ENCODE measurements at regions not wholly inside any gene's neighbourhood (a gene's known extent, or its start where the extent isn't known, plus 50 kb on each side); places are given as distances from the start of the nearest gene placed in this dataset.

DNA sequence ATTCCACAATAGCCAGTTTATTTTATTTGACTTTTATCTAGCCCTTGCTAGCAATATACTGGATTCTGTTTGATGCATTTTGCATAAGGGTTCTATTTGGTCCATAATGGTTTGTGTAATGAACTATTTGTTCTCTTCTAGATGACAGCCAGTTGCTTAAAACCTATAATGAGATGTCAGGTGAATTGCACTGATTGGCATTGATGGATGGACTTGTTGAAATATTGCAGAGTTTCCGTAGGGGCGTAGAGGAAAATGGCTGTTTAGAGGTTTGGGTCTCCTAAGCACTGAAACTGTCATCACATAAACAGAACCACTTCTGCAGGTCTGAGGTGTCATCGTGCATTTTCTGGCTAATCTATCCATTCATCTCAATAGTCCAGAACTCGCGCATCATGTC is 124.9 kb upstream of the HDAC9 start:
- DNase-seq: no peak

DNA sequence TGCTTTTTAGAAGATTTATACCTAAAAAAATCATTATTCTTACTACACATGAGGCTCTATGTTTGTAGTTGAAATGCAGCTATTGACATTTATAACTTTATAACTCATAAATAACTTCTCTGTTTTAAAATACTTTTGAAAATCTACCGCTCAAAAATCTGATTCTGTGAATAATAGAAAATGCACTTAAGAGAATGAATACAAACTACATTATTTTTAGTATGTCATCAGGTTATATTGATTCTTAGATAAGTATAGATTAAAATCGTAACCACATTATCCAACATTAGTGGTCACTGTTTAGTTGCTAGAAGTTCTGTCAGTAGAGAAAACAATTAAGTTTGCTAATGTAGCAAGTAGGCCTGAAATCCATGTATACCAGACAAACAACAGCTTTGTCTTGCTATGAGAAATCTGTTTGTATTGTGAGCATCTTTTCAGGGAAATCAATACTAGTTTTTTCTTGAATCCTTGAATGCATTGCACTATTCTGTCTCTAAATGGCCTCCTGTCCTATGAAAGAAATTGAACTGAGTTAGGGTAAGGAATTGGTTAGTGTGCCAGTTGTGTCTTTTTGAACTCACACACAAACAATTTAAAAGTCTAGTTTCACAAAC is 116.5 kb upstream of the HDAC9 start:
- DNase-seq: no peak

DNA sequence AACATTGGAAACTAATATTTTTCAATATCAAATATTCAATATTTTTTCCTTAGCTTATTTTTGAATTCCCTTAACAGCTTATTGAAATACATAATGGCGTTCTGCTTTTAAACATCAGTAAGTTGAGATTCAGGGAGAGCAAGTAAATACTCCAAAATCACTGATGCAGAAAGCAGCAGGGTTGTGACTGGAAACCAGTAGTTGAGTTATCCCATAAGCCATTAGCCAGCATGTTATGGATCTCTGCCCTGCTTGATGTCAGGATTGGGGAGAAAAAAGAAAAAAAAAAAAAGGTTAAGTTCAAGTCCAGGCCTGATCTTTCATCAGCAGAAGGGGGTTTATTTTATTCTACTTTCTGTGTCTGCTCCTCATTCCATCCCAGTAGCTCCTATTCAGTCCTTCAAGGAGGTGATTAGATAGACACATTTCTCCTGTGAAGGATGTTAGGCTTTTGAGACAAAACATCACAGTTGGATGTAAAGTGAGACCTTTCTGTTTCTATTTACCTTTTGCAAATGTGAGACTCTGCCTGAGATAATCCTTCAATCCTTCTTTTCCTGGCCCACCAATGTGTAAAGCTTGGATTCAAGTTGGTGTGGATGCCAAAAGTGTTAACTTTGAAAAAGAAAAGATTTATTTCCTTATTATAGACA is 110.9 kb upstream of the HDAC9 start:
- no peak for DNase-seq

DNA sequence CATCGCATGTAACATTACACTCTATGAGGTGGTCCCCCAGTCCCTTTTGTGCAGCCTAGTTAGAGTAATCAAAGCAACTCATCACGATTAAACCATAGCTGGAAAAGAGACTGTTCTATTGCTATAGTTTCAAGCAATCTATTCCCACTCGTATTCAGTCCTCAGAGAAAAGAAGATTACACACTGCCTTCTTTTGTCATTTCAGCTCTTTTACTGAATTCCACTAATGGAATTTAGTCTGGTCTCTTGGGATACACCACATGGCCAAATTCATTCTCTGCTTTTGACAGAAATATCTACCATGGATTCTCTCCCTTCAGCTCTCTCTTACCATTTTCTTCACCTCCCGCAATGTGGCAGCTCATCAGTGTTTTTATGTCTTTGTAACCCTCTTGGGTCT is 108.9 kb upstream of the HDAC9 start:
- no peak for DNase-seq

DNA sequence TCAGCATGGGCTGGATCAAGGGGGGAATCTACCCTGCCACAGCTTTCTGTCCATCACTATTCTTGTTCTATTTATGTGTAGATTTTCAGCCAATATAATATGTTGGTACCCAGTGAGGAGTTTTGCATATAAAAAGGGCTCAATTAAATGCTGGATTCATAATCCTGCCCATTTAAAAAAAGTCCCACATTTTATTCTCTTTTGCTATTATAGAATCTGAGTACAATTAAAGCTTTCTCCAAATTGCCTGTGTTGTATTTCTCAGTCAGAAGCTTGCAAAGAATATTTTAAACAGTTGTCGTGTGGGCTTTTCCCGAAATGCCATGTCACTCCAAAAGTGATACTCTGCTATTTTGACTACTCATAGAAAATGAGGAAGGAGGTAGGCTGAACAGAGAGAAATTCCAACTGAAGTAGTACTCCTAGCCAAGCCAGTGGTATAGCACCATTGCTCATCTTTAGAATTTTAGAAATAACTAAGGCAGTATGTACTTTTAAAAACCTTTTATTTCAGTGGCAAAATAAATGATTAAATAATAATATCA is 108.3 kb upstream of the HDAC9 start:
- no peak for DNase-seq

DNA sequence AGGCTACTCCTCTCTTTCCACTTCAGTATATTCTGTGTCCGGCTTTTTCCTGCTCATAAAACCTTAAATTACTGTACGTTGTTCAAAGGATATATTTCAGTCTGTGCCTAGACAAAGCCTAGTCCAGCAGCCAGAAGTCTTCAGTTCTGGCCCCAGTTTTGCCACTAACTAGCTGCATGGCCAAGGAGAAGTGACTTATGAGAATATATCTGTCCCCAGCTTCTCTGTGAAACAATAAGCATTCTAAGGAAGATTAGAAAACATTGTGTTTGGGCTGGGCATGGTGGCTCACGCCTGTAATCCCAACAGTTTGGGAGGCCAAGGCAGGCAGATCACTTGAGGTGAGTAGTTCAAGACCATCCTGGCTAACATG is 105.0 kb upstream of the HDAC9 start:
- DNase-seq: no peak

DNA sequence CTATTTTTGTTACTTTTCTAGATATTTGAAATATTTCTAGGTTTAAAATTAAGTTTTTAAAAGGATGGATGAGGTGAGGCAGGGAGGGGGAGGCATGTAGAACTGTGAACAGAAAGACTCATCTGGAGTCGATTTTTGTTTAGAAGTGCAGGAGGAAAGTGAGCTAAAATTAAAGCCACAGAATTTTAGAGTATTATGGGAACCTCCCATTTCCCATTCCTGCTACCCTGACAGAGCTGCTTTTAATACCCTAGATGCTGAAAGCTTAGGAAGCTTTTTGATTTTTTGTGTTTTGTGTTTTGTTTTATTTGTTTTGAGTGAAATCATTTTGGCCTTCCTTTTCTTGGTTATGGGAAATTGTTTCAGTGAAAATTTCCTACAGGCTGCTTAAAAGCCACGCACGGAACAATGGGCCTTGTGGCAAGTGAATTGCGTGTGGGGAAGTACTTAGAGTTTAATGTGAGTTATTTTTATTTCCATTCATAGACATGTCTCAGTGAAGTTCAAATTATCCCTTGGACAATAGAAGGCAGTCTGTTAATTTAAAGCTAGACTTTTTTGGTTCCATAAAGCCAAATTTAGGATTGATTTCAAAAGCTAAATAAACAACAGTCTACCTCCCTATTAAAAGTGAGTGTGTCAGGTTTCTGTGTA is 102.0 kb upstream of the HDAC9 start:
- DNase-seq: no peak

DNA sequence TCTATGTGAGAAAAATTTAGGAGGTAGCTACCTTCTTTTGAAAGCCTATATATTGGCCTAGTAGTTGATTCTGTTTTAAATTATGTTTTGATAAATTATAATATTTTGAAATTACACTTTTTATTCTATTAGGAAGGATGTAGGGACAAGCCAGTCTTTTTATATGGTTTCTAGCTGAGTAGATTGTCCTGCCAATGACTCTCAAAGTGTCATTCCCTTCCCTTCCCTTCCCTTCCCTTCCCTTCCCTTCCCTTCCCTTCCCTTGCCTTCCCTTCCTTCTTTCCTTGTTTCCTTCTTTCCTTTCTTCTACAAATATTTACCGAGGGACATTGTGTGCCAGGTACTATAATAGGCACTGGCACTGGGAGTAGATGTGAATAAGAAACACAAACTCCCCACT is 99.7 kb upstream of the HDAC9 start:
- no peak for DNase-seq

DNA sequence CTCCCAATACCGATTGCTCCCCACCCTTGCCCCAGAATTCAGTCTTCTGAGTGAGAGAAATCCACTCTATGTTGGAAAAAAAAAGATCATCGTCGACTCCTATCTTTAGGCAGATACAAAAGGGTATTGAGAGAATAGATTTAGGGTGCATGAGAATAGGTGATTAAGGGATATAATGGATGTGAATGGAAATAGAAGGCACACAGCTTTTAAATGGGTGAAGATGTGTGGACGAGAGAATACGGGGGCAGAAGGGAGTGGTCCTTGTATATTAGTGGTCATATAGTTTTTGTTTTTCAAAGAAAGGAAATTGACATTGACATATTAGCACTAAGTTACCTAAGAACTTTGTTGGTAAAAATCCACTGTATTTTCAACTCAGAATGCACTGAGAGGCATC is 98.6 kb upstream of the HDAC9 start:
- no peak for DNase-seq

DNA sequence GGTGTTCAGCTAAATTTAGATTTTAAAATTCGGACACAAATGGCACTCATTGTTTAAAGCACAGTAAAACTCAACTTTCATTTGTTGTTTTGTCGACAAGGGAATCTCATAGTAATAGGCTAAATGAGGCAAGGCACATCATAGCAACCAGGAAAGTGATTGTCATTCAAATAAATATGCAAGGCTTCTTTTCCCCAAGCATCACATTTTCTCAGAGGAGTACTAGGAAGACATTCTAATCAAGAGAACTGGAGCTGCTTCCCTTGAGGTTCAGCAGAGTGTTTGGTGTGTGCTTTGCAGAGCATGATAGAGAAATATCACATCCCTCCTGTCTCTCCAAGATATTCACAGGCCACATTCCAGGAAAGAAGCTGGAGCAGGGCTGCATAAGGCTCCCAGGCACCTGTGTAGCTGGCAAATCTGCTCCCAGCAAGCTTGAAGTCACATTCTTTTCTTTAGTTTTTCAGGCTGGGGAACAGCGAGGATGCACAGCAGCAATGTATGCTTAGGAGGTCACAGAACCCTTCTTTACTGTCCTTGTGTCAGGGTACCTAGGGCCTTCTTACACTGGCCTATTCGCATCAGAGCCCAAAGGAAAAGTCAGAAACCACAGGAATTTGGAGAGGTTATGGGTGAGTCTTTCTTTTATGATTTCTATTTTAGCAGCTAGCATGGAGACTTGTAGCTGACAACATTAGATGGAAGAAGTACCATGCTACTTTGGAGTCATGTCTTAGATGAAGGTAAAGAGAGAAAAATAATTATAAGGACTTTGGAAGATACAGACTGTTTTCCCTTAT is 95.9 kb upstream of the HDAC9 start:
- DNase-seq: no peak

DNA sequence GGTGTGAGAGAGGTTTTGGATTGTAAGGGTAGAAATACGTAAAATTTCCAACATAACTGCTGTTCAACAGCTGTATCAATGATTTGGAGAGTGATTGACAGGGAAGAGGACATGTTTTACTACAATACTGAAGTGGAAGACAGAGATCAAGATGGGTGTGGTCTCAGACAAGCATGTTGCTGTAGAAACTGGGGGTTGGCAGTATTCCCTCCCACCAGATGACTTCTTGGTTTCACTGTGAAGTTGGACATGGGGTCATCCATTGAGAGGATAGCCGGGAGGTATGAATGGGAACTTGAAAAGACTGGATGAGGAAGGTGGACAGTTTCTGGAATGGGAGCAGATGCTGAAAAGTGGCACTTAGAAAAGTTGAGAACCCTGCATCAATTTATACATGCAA is 95.3 kb upstream of the HDAC9 start:
- DNase-seq: no peak

DNA sequence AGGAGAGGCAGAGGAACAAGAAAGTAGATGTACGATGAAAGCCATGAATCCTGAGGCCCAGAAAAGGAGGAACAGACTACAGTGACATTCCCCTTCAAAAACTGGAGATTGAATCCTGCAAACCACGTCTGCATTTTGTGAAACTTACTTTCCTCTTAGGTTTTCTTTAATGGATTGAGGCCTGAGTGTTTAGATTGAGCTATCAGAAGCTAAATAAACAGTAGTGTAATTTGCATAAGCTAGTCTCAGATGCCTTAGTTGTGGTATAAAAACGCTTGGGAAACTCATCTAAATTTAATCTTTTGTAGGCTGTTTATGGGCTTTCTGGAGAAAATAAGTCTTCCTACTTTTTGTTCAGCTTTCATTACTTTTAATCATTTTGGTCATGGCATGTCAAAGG is 94.8 kb upstream of the HDAC9 start:
- DNase-seq: no peak

DNA sequence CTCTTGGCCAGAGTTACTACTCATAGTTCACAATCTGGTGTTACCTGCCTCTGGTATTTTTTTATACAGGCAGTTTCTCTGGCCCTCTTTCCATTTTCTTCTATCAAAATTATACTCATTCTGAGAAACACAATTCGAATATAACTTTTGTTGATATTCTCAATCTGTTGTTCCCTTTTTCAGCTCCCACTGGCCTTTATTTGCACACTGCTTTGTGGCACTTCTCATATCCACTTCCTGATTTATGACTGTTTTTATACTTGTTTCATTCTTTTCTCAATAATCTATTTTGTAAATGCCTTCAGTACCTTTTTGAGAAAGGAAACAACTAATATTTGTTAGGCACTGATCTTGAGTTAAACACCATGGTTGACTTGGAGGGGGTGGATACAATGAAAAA is 93.8 kb upstream of the HDAC9 start:
- DNase-seq: no peak

DNA sequence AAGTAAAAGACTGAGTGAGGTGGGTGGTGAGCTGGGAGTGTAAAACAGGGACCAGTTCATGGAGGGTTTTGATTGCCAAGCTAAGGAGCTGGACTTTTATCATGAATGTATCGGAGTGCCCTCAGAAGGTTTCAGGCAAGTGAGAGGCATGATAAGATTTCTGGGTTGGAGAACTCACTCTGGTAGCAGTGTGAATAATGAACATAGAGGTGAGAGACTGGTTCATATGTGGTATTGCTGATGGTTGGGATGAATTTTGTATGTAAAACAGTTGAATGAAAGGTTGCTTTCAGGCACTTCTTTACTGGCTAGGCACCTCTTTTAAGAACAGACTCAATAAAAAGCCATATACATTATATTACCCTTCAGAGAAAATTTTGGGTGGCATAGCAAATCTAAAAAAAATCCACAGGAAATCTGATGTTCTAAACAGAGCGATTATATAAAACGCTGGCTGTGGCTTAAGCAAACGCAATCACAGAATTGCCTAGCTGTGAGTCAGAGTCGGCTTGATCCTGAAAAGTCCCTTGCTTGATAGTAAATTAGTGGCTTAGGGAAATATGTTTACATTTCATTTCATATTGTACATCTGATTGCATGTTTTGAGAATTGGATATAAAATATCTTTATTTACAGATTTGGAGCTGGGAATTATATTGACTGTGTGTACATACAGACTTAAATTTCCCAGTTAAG is 92.9 kb upstream of the HDAC9 start:
- DNase-seq: no peak

DNA sequence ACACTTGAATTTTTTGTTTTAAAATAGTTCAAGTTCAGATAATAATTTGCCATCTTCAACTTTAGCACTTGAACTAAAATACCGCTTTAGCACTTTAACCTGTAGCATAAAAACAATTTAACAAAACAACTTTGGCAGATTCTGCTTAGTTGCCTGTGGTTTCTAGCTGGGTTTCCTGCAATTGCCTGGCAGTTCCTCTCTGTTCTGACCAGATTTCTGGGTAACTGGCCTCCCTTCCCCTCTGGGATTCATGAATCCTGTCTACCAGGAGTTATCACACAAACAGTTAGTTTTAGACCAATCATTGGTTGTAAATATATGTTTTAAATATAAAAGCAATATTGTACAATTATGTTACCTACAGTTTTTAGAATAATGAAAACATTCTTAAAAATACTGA is 89.8 kb upstream of the HDAC9 start:
- no peak for DNase-seq

DNA sequence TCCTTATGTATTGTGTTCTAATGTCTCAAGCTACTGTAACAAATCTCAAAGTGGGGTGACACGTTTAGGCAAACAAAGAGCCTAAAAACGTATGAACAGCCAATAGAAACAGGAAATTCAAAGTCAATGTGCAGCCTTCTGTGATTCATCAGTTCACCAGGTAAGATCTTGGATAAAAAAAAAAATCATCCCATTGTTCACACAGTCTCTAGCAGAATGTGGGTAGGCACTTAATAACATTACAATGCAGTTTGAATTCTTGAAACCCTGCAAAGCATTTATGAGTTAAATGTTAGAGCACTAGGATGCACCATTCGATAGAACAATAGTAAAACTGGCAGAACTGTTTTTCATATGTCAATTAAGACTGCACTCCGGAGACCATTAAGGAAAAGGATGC is 88.2 kb upstream of the HDAC9 start:
- no peak for DNase-seq

DNA sequence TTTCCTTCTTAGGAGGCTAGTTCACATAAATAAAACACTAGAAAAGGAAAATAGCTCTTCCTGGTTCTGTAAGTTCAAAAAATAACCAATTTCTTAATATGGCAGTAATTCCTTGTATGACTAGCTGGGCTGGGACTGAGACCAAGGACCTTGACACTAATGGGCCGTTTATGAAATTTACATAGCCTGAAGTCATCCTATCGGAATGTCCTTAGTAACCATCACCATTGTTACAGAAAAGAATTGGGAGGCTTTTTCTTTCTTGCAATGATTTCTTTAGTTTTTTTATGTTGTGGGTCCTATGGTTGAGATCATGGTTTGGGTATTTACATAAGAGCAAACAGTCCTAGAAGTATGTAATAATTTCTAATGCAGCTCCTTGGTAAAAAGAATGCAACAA is 87.1 kb upstream of the HDAC9 start:
- no peak for DNase-seq

DNA sequence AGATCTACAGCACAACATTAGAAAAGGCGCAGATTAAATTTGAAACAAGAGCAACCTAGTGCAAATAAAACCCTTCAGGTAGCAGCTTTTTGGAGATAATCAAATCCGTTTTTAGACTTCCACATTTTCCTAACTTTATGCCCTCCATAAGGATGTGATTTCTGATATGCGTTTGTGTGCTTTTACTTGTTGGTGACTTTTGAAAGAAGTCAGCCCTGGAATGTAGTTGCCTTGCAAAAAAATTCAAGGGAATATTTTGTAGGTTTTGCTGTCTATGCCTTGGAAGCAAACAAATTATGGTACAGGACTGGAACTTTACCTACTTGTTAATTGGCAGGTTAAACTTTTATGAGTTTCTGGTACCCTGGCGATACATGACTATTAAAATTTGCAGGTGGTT is 86.7 kb upstream of the HDAC9 start:
- no peak for DNase-seq

DNA sequence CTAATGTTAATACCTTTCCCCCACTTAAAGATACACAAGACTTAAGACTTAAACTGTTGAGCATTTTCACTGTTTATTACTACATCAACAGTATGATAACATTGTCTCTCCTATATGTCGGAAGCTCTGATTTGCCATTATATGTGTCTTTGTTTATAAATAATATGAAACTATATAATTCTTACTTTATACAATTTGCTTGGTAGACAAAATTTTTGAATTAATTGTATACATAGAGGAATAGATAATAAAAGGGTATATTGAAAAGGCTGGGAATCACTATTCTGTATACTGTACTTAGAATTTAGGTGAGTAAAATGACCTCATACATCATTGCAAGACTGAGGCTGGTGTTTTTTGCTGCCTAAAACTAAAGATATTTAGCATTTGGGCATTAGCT is 82.1 kb upstream of the HDAC9 start:
- no peak for DNase-seq

DNA sequence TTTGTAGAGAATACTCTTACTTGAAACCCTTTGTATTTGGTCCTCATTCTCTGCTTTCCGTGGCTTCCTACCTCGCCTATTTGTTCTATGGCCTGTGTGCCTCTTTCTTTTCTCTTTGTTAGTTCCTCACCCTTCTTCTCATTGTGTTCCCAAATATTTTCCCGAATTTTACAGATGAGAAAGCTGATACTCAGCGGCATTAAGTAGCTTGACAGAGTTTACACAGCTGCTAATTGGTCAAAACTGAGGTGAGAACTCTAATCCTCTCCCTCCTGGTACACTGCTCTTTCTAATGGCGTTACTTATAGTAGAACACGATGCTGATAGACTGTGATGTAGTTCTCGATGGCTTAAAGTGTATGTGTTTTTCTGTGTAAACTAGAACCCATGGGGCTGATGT is 80.7 kb upstream of the HDAC9 start:
- no peak for DNase-seq

DNA sequence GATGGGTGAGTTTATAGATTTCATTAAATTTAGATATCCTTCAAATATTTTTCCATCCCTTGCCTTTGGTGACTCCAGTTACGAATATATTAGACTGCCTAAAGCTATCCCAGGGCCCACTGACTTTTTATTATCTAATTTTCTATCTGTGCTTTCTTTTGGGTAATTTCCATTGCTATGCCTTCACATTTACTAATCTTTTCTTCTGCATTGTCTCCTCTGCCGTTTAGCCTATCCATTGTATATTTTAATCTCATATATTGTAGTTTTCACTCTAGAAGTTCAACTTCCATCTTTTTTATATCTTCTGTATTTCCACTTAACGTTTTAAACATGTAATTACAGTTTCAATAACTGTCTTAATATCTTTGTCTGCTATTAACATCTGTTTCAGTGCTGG is 78.6 kb upstream of the HDAC9 start:
- no peak for DNase-seq

DNA sequence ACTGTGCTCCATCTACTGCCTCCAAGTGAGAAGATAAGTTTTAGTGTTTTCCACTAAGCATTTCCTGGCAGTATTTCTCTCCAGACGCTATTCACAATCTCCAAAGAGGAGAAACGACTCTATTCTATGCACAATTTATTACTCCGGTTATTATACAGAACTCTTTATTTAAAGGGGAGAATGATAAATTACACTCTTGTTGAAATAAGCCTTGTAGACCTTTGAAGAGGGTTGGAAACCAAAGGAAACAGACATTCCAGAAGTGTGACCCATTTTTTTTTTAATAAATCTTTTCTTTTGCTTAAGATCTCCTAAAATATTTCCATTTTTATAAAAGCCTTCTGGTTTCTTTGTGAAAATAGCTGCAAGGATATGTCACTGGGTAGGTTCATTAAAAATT is 76.1 kb upstream of the HDAC9 start:
- DNase-seq: no peak

DNA sequence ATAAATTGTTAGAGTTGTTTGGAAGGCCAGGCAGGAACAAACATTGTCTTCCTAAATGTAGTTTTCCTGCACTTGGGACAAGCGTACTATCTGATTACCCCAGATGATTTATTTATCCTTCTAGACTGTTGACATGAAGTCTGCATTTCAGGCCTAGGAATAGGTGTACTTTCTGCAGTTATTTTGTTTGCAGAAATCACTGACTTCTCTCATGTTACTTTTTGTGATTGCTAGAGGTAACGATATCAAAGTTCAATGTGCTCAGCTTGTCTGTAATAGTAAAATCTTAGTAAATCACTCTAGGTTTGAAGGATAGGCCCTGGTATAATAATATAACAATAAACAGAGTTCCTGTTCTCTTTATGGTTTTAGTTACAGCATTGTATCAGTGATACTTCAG is 75.4 kb upstream of the HDAC9 start:
- no peak for DNase-seq

Measured in SIG-M5 (cell line).